Trophoblast cell (in vitro differentiated cells and primary cell): ENCODE measurements at regions not wholly inside any gene's neighbourhood (a gene's known extent, or its start where the extent isn't known, plus 50 kb on each side); places are given as distances from the start of the nearest gene placed in this dataset.

ENCODE experiments used
- DNase-seq, 2 donors: peaks; one replicate each; pipeline ENCODE4 v3.0.0-alpha.2; 2016
- H2AFZ ChIP-seq: 2 replicates; pipeline ENCODE4 v1.6.1; 2013; ENCODE audit warnings: low read length, moderate library complexity, mild to moderate bottlenecking; ENCODE audit not compliant: insufficient read depth, poor library complexity
- H2AK5ac ChIP-seq: 2 replicates; pipeline ENCODE4 v1.6.1; 2013; ENCODE audit warnings: mild to moderate bottlenecking, low read length
- H2BK120ac ChIP-seq: 2 replicates; pipeline ENCODE4 v1.6.1; 2013; ENCODE audit warnings: low read length, mild to moderate bottlenecking, moderate library complexity; ENCODE audit not compliant: insufficient read depth, poor library complexity
- H2BK12ac ChIP-seq: 2 replicates; pipeline ENCODE4 v1.6.1; 2013; ENCODE audit warnings: mild to moderate bottlenecking, low read length, moderate library complexity
- H2BK5ac ChIP-seq: 2 replicates; pipeline ENCODE4 v1.6.1; 2013; ENCODE audit warnings: low read length, low read depth, moderate library complexity, mild to moderate bottlenecking; ENCODE audit not compliant: poor library complexity
- H3K14ac ChIP-seq: 2 replicates; pipeline ENCODE4 v1.6.1; 2013; ENCODE audit warnings: mild to moderate bottlenecking, low read length
- H3K18ac ChIP-seq: 2 replicates; pipeline ENCODE4 v1.6.1; 2013; ENCODE audit warnings: mild to moderate bottlenecking, low read length
- H3K23ac ChIP-seq: 2 replicates; pipeline ENCODE4 v1.6.1; 2013; ENCODE audit warnings: low read length
- H3K27ac ChIP-seq: 2 replicates; pipeline ENCODE4 v1.5.1; 2013; ENCODE audit warnings: low read depth, mild to moderate bottlenecking, inconsistent platforms, low read length, moderate library complexity
- H3K27me3 ChIP-seq: 2 replicates; pipeline ENCODE4 v1.6.1; 2013; ENCODE audit warnings: inconsistent platforms, mild to moderate bottlenecking, low read length, moderate library complexity; ENCODE audit not compliant: insufficient read depth
- H3K36me3 ChIP-seq, 2 experiments: 1 replicate in 1 of 2; 2 replicates in 1 of 2; pipeline ENCODE4 v1.6.1; 2013; ENCODE audit warnings: low read length in 2 of 2, mild to moderate bottlenecking in 2 of 2, moderate library complexity in 1 of 2; ENCODE audit not compliant: insufficient read depth in 2 of 2, control insufficient read depth in 1 of 2
- H3K4ac ChIP-seq: 2 replicates; pipeline ENCODE4 v1.6.1; 2013; ENCODE audit warnings: low read depth, mild to moderate bottlenecking, low read length, moderate library complexity
- H3K4me1 ChIP-seq, 2 experiments: 1 replicate in 1 of 2; 2 replicates in 1 of 2; pipeline ENCODE4 v1.6.1; 2013; ENCODE audit warnings: low read length in 2 of 2, mild to moderate bottlenecking in 2 of 2, moderate library complexity in 1 of 2; ENCODE audit not compliant: insufficient read depth in 2 of 2, control insufficient read depth in 1 of 2
- H3K4me2 ChIP-seq: 2 replicates; pipeline ENCODE4 v1.6.1; 2013; ENCODE audit warnings: inconsistent platforms, mild to moderate bottlenecking, low read length, moderate library complexity
- H3K4me3 ChIP-seq: 2 replicates; pipeline ENCODE4 v1.5.1; 2013; ENCODE audit warnings: mild to moderate bottlenecking, low read depth, low read length, inconsistent platforms
- H3K79me1 ChIP-seq: one replicate; pipeline ENCODE4 v1.6.1; 2013; ENCODE audit warnings: low read length
- H3K79me2 ChIP-seq: 2 replicates; pipeline ENCODE4 v1.6.1; 2013; ENCODE audit warnings: low read length, mild to moderate bottlenecking; ENCODE audit not compliant: control insufficient read depth, insufficient read depth, poor library complexity
- H3K9ac ChIP-seq: 2 replicates; pipeline ENCODE4 v1.6.1; 2013; ENCODE audit warnings: mild to moderate bottlenecking, low read length
- H3K9me3 ChIP-seq: 2 replicates; pipeline ENCODE4 v1.6.1; 2013; ENCODE audit warnings: low read depth, mild to moderate bottlenecking, control low read depth, inconsistent platforms, low read length; ENCODE audit not compliant: insufficient read depth
- H4K12ac ChIP-seq: 2 replicates; pipeline ENCODE4 v1.6.1; 2013; ENCODE audit warnings: low read depth, mild to moderate bottlenecking, low read length, moderate library complexity
- H4K8ac ChIP-seq: 2 replicates; pipeline ENCODE4 v1.6.1; 2013; ENCODE audit warnings: low read depth, mild to moderate bottlenecking, low read length, moderate library complexity
- H4K91ac ChIP-seq: one replicate; pipeline ENCODE4 v1.6.1; 2013; ENCODE audit warnings: low read depth, mild to moderate bottlenecking, low read length, moderate library complexity
- WGBS: extraction: QIAGEN DNeasy Blood & Tissue Kit; methylation state at CpG from one replicate; pipeline ENCODE4 v1.1.7; 2013; ENCODE audit warnings: missing lambda C conversion rate; ENCODE audit not compliant: insufficient read length, insufficient coverage; ENCODE audit errors: extremely low coverage; 5-methylcytosine and 5-hydroxymethylcytosine counted together

GRCh38 chr14:59061292-59061691 is 127.2 kb upstream of the DAAM1 start:
- Histone ChIP-seq H3K36me3 (no peaks in the 10 kb centered on the region), H3K27ac (no peak overlapping the region), H3K9ac (no peak overlapping the region), H3K14ac (no peak overlapping the region), H3K9me3 (no peaks in the 10 kb centered on the region), H2BK12ac (no peak overlapping the region), H2AK5ac (no peak overlapping the region), H4K12ac (no peak overlapping the region), H3K79me1 (no peaks in the 10 kb centered on the region), H3K4me3 (no peak overlapping the region), H4K8ac (no peak overlapping the region), H3K4me1 (peaks cover 0 to 3% of the 10 kb centered on the region in 2 experiments), H3K79me2 (no peaks in the 10 kb centered on the region), H3K4me2 (no peak overlapping the region), H2BK120ac (no peak overlapping the region), H3K27me3 (no peaks in the 10 kb centered on the region), H2AFZ (no peak overlapping the region), H3K18ac (no peak overlapping the region), H3K4ac (no peak overlapping the region), H2BK5ac (no peak overlapping the region), H4K91ac (no peak overlapping the region), H3K23ac (no peak overlapping the region)
- WGBS: no CpG with 5 or more reads among the region's 3 CpGs
- no peak for DNase-seq

- Histone ChIP-seq H3K23ac (no peak overlapping the region), H3K27ac (no peak overlapping the region), H4K91ac (no peak overlapping the region), H2BK120ac (no peak overlapping the region), H3K36me3 (no peaks in the 10 kb centered on the region), H3K9ac (no peak overlapping the region), H3K4me2 (no peak overlapping the region), H3K4me3 (no peak overlapping the region), H3K79me2 (no peaks in the 10 kb centered on the region), H2AFZ (no peak overlapping the region), H2BK12ac (no peak overlapping the region), H4K8ac (no peak overlapping the region), H3K27me3 (no peaks in the 10 kb centered on the region), H2AK5ac (no peak overlapping the region), H3K9me3 (no peaks in the 10 kb centered on the region), H4K12ac (no peak overlapping the region), H3K79me1 (peaks cover 5% of the 10 kb centered on the region), H2BK5ac (no peak overlapping the region), H3K4me1 (peaks cover 3 to 5% of the 10 kb centered on the region in 2 experiments), H3K18ac (no peak overlapping the region), H3K14ac (no peak overlapping the region), H3K4ac (no peak overlapping the region)
- no CpG with 5 or more reads among the region's 2 CpGs for WGBS
- DNase-seq: no peak
Observed at GRCh38 chr14:59063259-59063658, 125.2 kb upstream of the DAAM1 start.

GRCh38 chr14:59067127-59067894 is 121.2 kb upstream of the DAAM1 start:
- Histone ChIP-seq H3K23ac (no peak overlapping the region), H3K9me3 (no peaks in the 10 kb centered on the region), H3K18ac (no peak overlapping the region), H3K4me2 (no peak overlapping the region), H2AFZ (no peak overlapping the region), H2BK5ac (no peak overlapping the region), H3K36me3 (no peaks in the 10 kb centered on the region), H4K12ac (no peak overlapping the region), H2BK12ac (no peak overlapping the region), H3K27ac (peak overlapping the region; percentile 73), H2BK120ac (no peak overlapping the region), H3K79me2 (no peaks in the 10 kb centered on the region), H3K4me1 (peaks cover 0 to 7% of the 10 kb centered on the region in 2 experiments), H3K4me3 (no peak overlapping the region), H3K4ac (no peak overlapping the region), H3K79me1 (peaks cover 7% of the 10 kb centered on the region), H4K91ac (peak overlapping the region; percentile 11), H3K27me3 (no peaks in the 10 kb centered on the region), H3K9ac (no peak overlapping the region), H3K14ac (no peak overlapping the region), H4K8ac (no peak overlapping the region), H2AK5ac (no peak overlapping the region)
- WGBS: no CpG with 5 or more reads among the region's 4 CpGs
- no peak for DNase-seq

GRCh38 chr14:59069163-59069854 is 119.2 kb upstream of the DAAM1 start:
- Histone ChIP-seq H2AK5ac (no peak overlapping the region), H2BK12ac (no peak overlapping the region), H4K12ac (no peak overlapping the region), H3K4me2 (no peak overlapping the region), H3K4me1 (peaks cover 0 to 7% of the 10 kb centered on the region in 2 experiments), H4K8ac (no peak overlapping the region), H2BK120ac (no peak overlapping the region), H3K23ac (no peak overlapping the region), H4K91ac (no peak overlapping the region), H3K9ac (no peak overlapping the region), H2BK5ac (no peak overlapping the region), H3K4ac (no peak overlapping the region), H3K79me1 (peaks cover 7% of the 10 kb centered on the region), H3K9me3 (no peaks in the 10 kb centered on the region), H3K14ac (no peak overlapping the region), H3K79me2 (no peaks in the 10 kb centered on the region), H3K27me3 (no peaks in the 10 kb centered on the region), H3K36me3 (no peaks in the 10 kb centered on the region), H3K18ac (no peak overlapping the region), H3K27ac (peak overlapping the region; percentile 92), H2AFZ (no peak overlapping the region), H3K4me3 (no peak overlapping the region)
- WGBS: no CpG with 5 or more reads among the region's 9 CpGs
- DNase-seq: no peak
